Upper lobe of left lung (tissue), 6 donors: ENCODE measurements at regions not wholly inside any gene's neighbourhood (a gene's known extent, or its start where the extent isn't known, plus 50 kb on each side); places are given as distances from the start of the nearest gene placed in this dataset.

Experiments used
- ATAC-seq, 2 donors: fragments of 200-7000 bp; cut with Tn5 transposase; one replicate each; pipeline ENCODE4 v1.9.1; 2022; ENCODE audit warnings: mild to moderate bottlenecking in 2 of 2, moderate library complexity in 2 of 2; ENCODE audit not compliant: low FRiP score in 2 of 2
- DNase-seq, 2 donors: peaks; one replicate each; pipeline ENCODE4 v3.0.0-alpha.2; 2019 to 2020
- H3K27ac ChIP-seq, 4 donors: fragments of 200-600 bp; sonication (generic); one replicate each; pipeline ENCODE4 v1.5.1; 2016 to 2019
- H3K27me3 ChIP-seq, 4 donors: fragments of 200-600 bp; sonication (generic); one replicate each; pipeline ENCODE4 v1.5.1; 2017 to 2019
- H3K36me3 ChIP-seq, 4 donors: fragments of 200-600 bp; sonication (generic); one replicate each; pipeline ENCODE4 v1.5.1; 2016 to 2019
- H3K4me1 ChIP-seq, 4 donors: fragments of 200-600 bp; sonication (generic); one replicate each; pipeline ENCODE4 v1.5.1; 2018 to 2019
- H3K4me3 ChIP-seq, 4 donors: fragments of 200-600 bp; sonication (generic); one replicate each; pipeline ENCODE4 v1.5.1; 2017 to 2019; ENCODE audit warnings: mild to moderate bottlenecking in 2 of 4, moderate library complexity in 1 of 4
- H3K9me3 ChIP-seq, 4 donors: fragments of 200-600 bp; sonication (generic); one replicate each; pipeline ENCODE4 v1.5.1; 2018 to 2019
- EP300 ChIP-seq, 4 donors: sonication (generic); formaldehyde crosslinking; IDR thresholded peaks; one replicate each; pipeline ENCODE4 v1.5.1; 2017; ENCODE audit warnings: antibody characterized with exemption in 4 of 4, control low read depth in 2 of 4
- POLR2A ChIP-seq, 4 donors: fragments of 450-650 bp; IDR thresholded peaks; one replicate each; pipeline ENCODE4 v1.5.1; 2016 to 2017; ENCODE audit warnings: antibody characterized with exemption in 4 of 4, mild to moderate bottlenecking in 2 of 4
- POLR2AphosphoS5 ChIP-seq, 2 donors: sonication (generic); formaldehyde crosslinking; IDR thresholded peaks; one replicate each; pipeline ENCODE4 v1.5.1; 2017; ENCODE audit warnings: antibody characterized with exemption in 2 of 2
- WGBS, 2 donors: methylation state at CpG; one replicate each; pipeline ENCODE4 v1.1.5; 2017 to 2018; 5-methylcytosine and 5-hydroxymethylcytosine counted together
- TF ChIP-seq, protein P1 (sequence below), 6 experiments: fragments of 450-650 bp in 4 of 6; fragments of 200-600 bp in 2 of 6; sonication (generic) in 2 of 6; IDR thresholded peaks; one replicate each; pipeline ENCODE4 v1.5.1; 2016 to 2019; ENCODE audit warnings: antibody characterized with exemption in 6 of 6
- donor health status: DM: no; HTN: no; CAD: no; lungs with moderate emphysema.
- donor health status: DM: no; HTN: yes; CAD: no; lungs with severe emphysema.

GRCh38 chr13:74017301-74018061 is 116.7 kb downstream of the KLF12 start:
- DNase-seq, result no peak
- Histone ChIP-seq H3K9me3 (no peaks in the 10 kb centered on the region), H3K4me3 (no peak overlapping the region), H3K27me3 (no peaks in the 10 kb centered on the region), H3K4me1 (no peaks in the 10 kb centered on the region), H3K27ac (no peak overlapping the region), H3K36me3 (no peaks in the 10 kb centered on the region)
- no peak for ATAC-seq
- TF ChIP-seq POLR2A (IDR thresholded peaks at IDR 0.05), result no peak
- no peak for TF ChIP-seq EP300 (IDR thresholded peaks at IDR 0.05)
- TF ChIP-seq POLR2AphosphoS5 (IDR thresholded peaks at IDR 0.05), result no peak
- TF ChIP-seq, protein P1, sequence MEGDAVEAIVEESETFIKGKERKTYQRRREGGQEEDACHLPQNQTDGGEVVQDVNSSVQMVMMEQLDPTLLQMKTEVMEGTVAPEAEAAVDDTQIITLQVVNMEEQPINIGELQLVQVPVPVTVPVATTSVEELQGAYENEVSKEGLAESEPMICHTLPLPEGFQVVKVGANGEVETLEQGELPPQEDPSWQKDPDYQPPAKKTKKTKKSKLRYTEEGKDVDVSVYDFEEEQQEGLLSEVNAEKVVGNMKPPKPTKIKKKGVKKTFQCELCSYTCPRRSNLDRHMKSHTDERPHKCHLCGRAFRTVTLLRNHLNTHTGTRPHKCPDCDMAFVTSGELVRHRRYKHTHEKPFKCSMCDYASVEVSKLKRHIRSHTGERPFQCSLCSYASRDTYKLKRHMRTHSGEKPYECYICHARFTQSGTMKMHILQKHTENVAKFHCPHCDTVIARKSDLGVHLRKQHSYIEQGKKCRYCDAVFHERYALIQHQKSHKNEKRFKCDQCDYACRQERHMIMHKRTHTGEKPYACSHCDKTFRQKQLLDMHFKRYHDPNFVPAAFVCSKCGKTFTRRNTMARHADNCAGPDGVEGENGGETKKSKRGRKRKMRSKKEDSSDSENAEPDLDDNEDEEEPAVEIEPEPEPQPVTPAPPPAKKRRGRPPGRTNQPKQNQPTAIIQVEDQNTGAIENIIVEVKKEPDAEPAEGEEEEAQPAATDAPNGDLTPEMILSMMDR (IDR thresholded peaks at IDR 0.05), result no peak
- 81 to 82% methylated on average over 4 of the region's 4 CpGs for WGBS, 2 donors

GRCh38 chr13:74015137-74015536 is 119.1 kb downstream of the KLF12 start:
- Histone ChIP-seq H3K36me3 (no peaks in the 10 kb centered on the region), H3K27ac (no peak overlapping the region), H3K9me3 (no peaks in the 10 kb centered on the region), H3K27me3 (no peaks in the 10 kb centered on the region), H3K4me1 (no peaks in the 10 kb centered on the region), H3K4me3 (no peak overlapping the region)
- 95 to 96% methylated on average over 4 of the region's 4 CpGs for WGBS, 2 donors
- ATAC-seq (no peak), DNase-seq (no peak)
- TF ChIP-seq, protein P1 (IDR thresholded peaks at IDR 0.05), result no peak
- TF ChIP-seq EP300 (IDR thresholded peaks at IDR 0.05) (no peak), POLR2A (IDR thresholded peaks at IDR 0.05) (no peak), POLR2AphosphoS5 (IDR thresholded peaks at IDR 0.05) (no peak)

DNA sequence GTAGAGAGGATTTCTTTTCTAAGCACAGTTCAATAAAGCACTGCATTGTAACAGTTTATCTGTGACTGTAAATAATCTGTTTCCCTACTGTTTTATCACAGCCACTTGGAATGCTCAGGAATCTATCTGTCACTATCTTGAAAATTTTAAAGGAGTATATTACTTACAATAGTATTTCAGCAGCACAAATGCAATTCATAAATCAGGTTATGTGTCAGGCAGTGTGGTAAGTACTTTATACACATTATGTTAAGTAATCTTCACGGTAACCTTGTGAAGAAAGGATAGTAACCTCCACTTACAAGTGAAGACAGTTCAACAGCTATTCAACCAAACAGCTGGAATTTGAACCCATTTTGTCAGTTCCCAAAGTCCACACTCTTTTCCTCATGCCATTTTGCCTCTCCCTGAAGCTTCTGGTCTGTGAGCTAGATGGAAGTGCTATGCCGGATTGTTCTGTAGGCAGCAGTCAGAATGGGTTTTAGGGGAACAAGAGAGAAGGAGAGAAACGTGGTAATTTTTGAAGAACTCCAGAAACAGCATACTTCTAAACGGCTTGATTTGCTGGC is 125.0 kb downstream of the KLF12 start:
- H3K27me3 ChIP-seq, result no peaks in the 10 kb centered on the region
- no peak overlapping the region for H3K27ac ChIP-seq
- DNase-seq, result no peak
- 82% methylated on average over 4 of the region's 4 CpGs for WGBS, 2 donors
- TF ChIP-seq, protein P1 (IDR thresholded peaks at IDR 0.05), result no peak
- TF ChIP-seq POLR2AphosphoS5 (IDR thresholded peaks at IDR 0.05) (no peak), POLR2A (IDR thresholded peaks at IDR 0.05) (no peak), EP300 (IDR thresholded peaks at IDR 0.05) (no peak)
- H3K36me3 ChIP-seq, result no peaks in the 10 kb centered on the region
- no peak overlapping the region for H3K4me3 ChIP-seq
- no peaks in the 10 kb centered on the region for H3K9me3 ChIP-seq
- no peaks in the 10 kb centered on the region for H3K4me1 ChIP-seq
- ATAC-seq, result no peak

DNA sequence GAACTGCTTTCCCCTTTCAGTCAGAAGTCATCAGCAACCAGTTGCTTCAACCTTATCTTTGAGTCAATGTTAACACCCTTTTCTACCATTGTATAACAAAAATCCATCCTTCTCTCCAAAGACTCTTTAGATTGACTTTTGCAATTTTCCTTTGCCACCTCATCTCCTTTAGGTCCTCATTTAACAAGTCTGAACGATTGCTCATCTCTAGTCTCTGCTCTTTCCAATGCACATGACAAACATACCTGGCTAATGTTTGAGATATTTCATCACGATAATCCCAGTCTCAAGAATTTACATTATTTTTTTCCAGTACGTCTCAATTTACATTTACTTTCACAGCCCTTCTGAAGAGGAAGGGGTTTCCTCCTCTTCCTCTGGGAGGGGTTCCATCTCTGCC is 127.5 kb downstream of the KLF12 start:
- no peaks in the 10 kb centered on the region for H3K27me3 ChIP-seq
- H3K36me3 ChIP-seq, result no peaks in the 10 kb centered on the region
- no peak for ATAC-seq
- no peak overlapping the region for H3K27ac ChIP-seq
- no peaks in the 10 kb centered on the region for H3K9me3 ChIP-seq
- no peak overlapping the region for H3K4me3 ChIP-seq
- no peak for DNase-seq
- no peak for TF ChIP-seq EP300 (IDR thresholded peaks at IDR 0.05)
- TF ChIP-seq, protein P1 (IDR thresholded peaks at IDR 0.05), result no peak
- TF ChIP-seq POLR2AphosphoS5 (IDR thresholded peaks at IDR 0.05), result no peak
- TF ChIP-seq POLR2A (IDR thresholded peaks at IDR 0.05), result no peak
- H3K4me1 ChIP-seq, result no peaks in the 10 kb centered on the region
- 82 to 88% methylated on average over 3 of the region's 3 CpGs for WGBS, 2 donors
